ENCODE measurements at regions not wholly inside any gene's neighbourhood (a gene's known extent, or its start where the extent isn't known, plus 50 kb on each side); places are given as distances from the start of the nearest gene placed in this dataset.

GRCh38 chr2:65714866-65715265, 282.5 kb upstream of the SPRED2 start:
- no peak for TF ChIP-seq CTCF (IDR thresholded peaks at IDR 0.05)
- no peak for TF ChIP-seq POLR2A (IDR thresholded peaks at IDR 0.05)
